ENCODE measurements at regions not wholly inside any gene's neighbourhood (a gene's known extent, or its start where the extent isn't known, plus 50 kb on each side); places are given as distances from the start of the nearest gene placed in this dataset.

GRCh38 chr20:7094438-7094997, 327.0 kb downstream of the BMP2 start:
- TF ChIP-seq, protein P1, sequence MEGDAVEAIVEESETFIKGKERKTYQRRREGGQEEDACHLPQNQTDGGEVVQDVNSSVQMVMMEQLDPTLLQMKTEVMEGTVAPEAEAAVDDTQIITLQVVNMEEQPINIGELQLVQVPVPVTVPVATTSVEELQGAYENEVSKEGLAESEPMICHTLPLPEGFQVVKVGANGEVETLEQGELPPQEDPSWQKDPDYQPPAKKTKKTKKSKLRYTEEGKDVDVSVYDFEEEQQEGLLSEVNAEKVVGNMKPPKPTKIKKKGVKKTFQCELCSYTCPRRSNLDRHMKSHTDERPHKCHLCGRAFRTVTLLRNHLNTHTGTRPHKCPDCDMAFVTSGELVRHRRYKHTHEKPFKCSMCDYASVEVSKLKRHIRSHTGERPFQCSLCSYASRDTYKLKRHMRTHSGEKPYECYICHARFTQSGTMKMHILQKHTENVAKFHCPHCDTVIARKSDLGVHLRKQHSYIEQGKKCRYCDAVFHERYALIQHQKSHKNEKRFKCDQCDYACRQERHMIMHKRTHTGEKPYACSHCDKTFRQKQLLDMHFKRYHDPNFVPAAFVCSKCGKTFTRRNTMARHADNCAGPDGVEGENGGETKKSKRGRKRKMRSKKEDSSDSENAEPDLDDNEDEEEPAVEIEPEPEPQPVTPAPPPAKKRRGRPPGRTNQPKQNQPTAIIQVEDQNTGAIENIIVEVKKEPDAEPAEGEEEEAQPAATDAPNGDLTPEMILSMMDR (conservative IDR thresholded peaks at IDR 0.05) = peak; percentile 69
- no peak for TF ChIP-seq ZFX (IDR thresholded peaks at IDR 0.05)
